Duodenal mucosa (tissue), 2 donors: ENCODE measurements at regions not wholly inside any gene's neighbourhood (a gene's known extent, or its start where the extent isn't known, plus 50 kb on each side); places are given as distances from the start of the nearest gene placed in this dataset.
A peak's percentile ranks its signal among the peaks of the same experiment; 100 is the strongest.

Experiments
- H3K27ac ChIP-seq: one replicate; pipeline ENCODE4 v1.7.0; 2013; ENCODE audit warnings: low read depth, low read length
- H3K27me3 ChIP-seq, 2 donors: one replicate each; pipeline ENCODE4 v1.7.0; 2013; ENCODE audit warnings: low read length in 2 of 2, control low read depth in 1 of 2; ENCODE audit not compliant: insufficient read depth in 2 of 2, control insufficient read depth in 1 of 2
- H3K36me3 ChIP-seq, 2 donors: one replicate each; pipeline ENCODE4 v1.7.0; 2013; ENCODE audit warnings: low read length in 2 of 2, control low read depth in 1 of 2; ENCODE audit not compliant: insufficient read depth in 2 of 2, control insufficient read depth in 1 of 2
- H3K4me1 ChIP-seq, 2 donors: one replicate each; pipeline ENCODE4 v1.7.0; 2013; ENCODE audit warnings: low read length in 2 of 2, control low read depth in 1 of 2; ENCODE audit not compliant: insufficient read depth in 2 of 2, control insufficient read depth in 1 of 2
- H3K4me3 ChIP-seq, 2 donors: one replicate each; pipeline ENCODE4 v1.7.0; 2013; ENCODE audit warnings: low read length in 2 of 2, low read depth in 1 of 2
- H3K9ac ChIP-seq, 2 donors: one replicate each; pipeline ENCODE4 v1.7.0; 2013; ENCODE audit warnings: low read length in 2 of 2, low read depth in 1 of 2
- H3K9me3 ChIP-seq, 2 donors: one replicate each; pipeline ENCODE4 v1.7.0; 2013; ENCODE audit warnings: low read length in 2 of 2, control low read depth in 1 of 2; ENCODE audit not compliant: control insufficient read depth in 1 of 2

DNA sequence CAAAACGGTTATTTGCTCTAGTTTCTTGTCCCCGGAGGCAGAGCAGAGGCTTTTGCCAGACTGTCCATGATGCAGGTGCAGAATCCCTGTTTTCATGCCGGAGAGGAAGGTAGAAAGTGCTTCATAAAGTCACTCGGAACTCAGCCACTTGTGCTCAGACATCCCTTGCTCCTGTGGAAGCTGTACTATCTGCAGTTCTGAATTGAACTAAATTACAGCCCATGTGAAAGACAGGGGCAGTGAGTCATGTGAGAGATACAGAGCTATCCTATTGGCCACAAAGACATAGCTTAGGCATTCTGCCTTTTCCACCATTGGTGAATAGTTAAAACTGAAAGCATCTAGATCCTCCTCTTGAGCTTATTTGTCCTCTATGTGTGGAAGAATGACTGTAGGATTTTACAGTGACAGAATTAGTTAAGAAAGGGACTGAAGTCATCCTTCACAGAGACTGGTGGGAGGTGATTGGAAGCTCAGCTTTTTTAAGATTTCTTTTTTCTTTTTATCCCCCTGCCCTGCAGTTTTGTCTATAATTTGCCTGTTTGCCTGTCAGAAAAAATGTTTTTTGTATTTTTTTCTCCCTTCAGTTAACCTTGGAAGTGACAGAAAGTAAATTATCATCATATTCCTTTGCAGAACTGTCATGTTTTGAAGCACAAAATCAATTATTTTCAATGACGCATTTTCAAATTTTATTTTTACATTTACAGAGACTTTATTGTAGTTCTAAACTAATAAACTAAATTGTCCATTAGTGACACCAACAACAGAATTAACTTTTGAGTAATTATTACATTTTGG lies 298.6 kb downstream of the PTPRC start:
- no peaks in the 10 kb centered on the region for H3K36me3 ChIP-seq
- no peaks in the 10 kb centered on the region for H3K9me3 ChIP-seq
- peak overlapping the region; percentile 62 to 65 for H3K4me3 ChIP-seq
- H3K9ac ChIP-seq = peak overlapping the region; percentile 44 to 45
- no peaks in the 10 kb centered on the region for H3K4me1 ChIP-seq
- no peak overlapping the region for H3K27ac ChIP-seq
- no peaks in the 10 kb centered on the region for H3K27me3 ChIP-seq

DNA sequence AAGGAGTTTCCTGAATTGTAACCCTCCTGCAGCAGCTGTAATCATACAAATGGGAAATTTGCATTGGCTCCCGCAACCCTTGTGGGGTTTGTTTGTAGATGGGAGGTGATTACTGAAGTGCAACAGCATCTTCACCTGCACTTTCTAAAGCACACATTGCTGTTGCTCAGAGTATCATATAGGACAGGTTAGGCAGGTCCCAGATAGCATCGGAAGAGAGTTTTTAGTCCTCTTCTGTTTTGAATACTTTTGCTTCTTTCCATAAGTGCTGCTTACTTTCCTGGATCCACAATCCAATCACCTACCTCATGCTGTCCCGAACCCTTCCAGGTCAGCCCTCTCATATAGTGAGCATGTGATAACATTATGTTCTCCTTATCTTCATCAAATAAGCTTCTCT lies 300.4 kb downstream of the PTPRC start:
- H3K9ac ChIP-seq = no peak overlapping the region
- no peak overlapping the region for H3K4me3 ChIP-seq

DNA sequence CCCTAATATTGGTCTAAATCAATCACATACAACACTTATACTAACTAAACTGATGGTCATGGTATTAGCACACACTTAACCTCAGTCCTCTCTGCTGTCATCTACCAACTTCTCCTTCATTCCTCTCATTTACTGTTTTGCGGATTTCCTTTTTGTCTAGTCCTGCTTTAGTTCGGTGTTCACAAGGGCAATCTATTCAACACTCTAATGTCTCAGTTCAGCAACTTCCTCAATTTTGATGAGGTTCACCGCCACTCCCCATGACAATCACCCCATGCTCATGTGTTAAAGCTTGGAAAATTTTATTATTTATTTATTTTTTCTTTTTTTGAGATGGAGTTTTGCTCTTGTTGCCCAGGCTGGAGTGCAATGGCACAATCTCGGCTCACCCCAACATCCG lies 301.1 kb downstream of the PTPRC start:
- Histone ChIP-seq H3K9me3 (no peaks in the 10 kb centered on the region), H3K9ac (no peak overlapping the region), H3K4me3 (no peak overlapping the region), H3K27me3 (no peaks in the 10 kb centered on the region), H3K36me3 (no peaks in the 10 kb centered on the region), H3K4me1 (no peaks in the 10 kb centered on the region), H3K27ac (no peak overlapping the region)

More for the DNA sequence above, 300.4 kb downstream of the PTPRC start:
- H3K27ac ChIP-seq = no peak overlapping the region
- no peaks in the 10 kb centered on the region for H3K9me3 ChIP-seq
- H3K4me1 ChIP-seq = no peaks in the 10 kb centered on the region
- no peaks in the 10 kb centered on the region for H3K27me3 ChIP-seq
- H3K36me3 ChIP-seq = no peaks in the 10 kb centered on the region

DNA sequence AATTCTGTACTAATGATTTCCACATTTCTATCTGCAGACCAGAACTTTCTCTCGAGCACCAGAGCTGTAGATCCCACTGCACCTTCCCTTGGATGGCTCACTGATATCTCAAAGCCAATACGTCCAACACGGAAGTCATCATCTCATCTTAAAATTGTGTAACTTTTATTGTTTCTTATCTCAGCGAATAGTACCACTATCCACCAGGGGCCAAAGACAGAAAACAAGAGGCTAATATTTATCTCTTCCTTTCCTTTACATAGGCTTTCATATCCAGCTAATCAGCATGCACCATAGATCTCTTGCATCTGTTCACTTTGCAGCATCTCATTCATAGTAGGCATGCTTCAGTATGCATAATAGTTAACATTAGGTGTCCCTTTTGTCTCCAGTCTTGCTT lies 303.6 kb downstream of the PTPRC start:
- Histone ChIP-seq H3K9ac (no peak overlapping the region), H3K36me3 (no peaks in the 10 kb centered on the region), H3K4me3 (no peak overlapping the region), H3K9me3 (no peaks in the 10 kb centered on the region), H3K4me1 (no peaks in the 10 kb centered on the region), H3K27me3 (no peaks in the 10 kb centered on the region), H3K27ac (no peak overlapping the region)

DNA sequence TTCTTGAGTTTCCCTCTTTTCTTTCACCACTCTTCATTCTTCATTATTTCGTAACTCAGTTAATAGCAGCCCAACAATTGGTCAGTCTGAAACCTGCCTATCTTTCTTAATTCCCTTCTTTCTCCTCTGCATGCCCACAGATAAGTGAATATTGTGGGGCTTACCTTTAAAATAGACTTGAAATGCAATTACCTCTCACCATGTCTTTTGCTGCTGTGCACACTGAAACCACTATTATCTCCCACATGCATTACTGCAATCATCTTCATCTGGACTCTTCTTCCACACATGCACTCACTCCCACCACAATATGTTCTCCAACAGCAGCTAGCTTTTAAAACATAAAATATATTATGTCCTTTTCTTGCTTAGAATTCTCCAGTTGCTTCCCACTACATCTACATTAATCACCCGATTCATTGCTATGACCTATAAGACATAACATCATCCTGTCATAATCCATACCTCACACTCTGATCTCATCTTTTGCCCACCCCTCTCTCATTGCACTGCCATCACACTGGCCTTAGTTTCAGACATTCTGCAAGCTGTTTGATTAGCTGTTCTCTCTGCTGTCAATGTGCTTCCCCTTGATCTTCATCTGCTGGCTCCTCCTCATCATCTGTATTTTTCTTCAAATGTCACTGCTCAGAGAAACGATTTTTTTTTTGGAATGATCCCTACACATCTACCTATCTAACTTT lies 304.8 kb downstream of the PTPRC start:
- H3K9me3 ChIP-seq = no peaks in the 10 kb centered on the region
- H3K4me1 ChIP-seq = no peaks in the 10 kb centered on the region
- no peaks in the 10 kb centered on the region for H3K36me3 ChIP-seq
- H3K4me3 ChIP-seq = no peak overlapping the region
- no peak overlapping the region for H3K27ac ChIP-seq
- H3K27me3 ChIP-seq = no peaks in the 10 kb centered on the region
- H3K9ac ChIP-seq = no peak overlapping the region

DNA sequence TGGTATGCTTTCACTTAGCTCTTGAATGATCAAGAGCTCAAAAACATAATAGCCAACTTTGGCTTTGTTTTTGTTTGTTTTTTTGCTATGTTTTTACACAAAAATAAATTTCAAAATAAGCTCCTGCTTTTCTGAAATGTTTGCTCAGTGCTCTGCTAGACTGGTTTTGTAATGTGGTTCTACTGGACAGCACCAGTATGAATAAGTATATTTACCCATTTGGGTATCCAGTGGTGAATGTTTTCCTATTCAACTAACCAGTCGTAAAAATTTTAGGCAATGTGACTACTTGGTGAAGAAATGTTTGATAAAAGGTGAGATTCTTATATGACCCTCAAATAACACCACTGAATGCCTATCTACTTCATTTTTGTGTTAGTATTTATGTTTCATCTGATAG lies 308.6 kb downstream of the PTPRC start:
- H3K4me1 ChIP-seq = no peaks in the 10 kb centered on the region
- H3K9me3 ChIP-seq = no peaks in the 10 kb centered on the region
- H3K27ac ChIP-seq = no peak overlapping the region
- H3K4me3 ChIP-seq = no peak overlapping the region
- no peaks in the 10 kb centered on the region for H3K27me3 ChIP-seq
- no peaks in the 10 kb centered on the region for H3K36me3 ChIP-seq
- H3K9ac ChIP-seq = no peak overlapping the region

DNA sequence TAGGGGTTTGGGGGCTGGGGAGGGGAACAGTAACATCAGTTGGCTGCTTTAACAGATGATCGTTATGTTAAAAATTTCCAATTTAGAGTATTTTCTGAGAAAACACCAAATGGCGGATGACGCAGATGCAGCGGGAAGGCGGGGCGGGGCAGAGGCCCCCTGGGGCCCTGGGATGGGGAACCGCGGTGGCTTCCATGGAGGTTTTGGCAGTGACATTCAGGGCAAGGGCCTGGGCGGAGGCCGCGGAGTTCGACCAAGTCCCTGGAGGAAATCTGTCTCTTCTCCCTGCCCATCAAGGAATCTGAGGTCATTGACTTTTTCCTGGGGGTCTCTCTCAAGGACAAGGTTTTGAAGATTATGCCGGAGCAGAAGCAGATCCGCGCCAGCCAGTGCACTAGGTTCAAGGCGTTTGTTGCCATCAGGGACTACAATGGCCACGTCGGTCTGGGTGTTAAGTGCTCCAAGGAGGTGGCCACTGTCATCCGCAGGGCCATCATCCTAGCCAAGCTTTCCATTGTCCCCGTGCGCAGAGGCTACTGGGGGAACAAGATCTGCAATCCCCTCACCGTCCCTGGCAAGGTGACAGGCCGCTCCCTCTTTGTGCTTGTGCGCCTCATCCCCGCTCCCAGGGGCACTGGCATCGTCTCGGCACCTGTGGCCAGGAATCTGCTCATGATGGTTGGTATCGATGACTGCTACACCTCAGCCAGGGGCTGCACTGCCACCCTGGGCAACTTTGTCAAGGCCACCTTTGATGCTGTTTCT lies 310.2 kb downstream of the PTPRC start:
- Histone ChIP-seq H3K9ac (no peak overlapping the region), H3K27me3 (no peaks in the 10 kb centered on the region), H3K4me1 (no peaks in the 10 kb centered on the region), H3K36me3 (no peaks in the 10 kb centered on the region), H3K4me3 (no peak overlapping the region), H3K9me3 (no peaks in the 10 kb centered on the region), H3K27ac (no peak overlapping the region)

DNA sequence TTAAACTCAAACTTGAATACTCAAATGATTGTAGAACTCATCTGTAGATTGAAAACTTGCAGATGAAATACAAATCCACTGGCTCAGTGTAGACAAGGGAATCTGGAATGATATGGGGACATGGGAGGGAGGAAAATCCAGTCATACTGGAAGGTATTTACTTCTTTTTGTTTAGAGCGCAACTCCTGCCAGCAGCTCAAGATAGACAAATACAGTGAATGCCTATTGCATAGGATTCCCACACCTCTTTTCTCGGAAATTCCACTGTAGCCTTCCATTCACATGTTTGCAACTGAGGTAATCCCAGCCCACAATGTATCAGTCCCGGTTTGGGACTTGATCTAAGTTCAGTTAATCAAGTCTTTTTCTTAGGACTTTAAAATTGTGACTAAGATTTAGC lies 311.2 kb downstream of the PTPRC start:
- Histone ChIP-seq H3K9me3 (peaks cover 0 to 1% of the 10 kb centered on the region in 2 donors), H3K27ac (no peak overlapping the region), H3K36me3 (no peaks in the 10 kb centered on the region), H3K4me1 (no peaks in the 10 kb centered on the region), H3K4me3 (no peak overlapping the region), H3K27me3 (no peaks in the 10 kb centered on the region), H3K9ac (no peak overlapping the region)

DNA sequence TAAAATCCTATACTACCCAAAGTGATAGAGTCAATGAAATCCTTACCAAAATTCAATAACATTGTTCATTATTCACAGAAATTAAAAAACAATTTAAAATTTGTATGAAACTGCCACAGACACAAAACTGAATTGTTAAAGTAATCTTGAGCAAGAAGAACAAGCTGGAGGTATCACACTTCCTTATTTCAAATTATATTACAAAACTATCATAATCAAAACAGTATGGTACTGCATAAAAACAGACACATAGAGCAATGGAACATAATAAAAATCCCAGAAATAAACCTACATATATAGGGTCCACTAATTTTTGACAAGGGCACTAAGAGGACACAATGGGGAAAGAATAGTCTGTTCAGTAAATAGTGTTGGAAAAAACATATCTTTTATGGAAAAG lies 316.2 kb downstream of the PTPRC start:
- H3K27me3 ChIP-seq = no peaks in the 10 kb centered on the region
- H3K4me3 ChIP-seq = no peak overlapping the region
- no peaks in the 10 kb centered on the region for H3K36me3 ChIP-seq
- no peaks in the 10 kb centered on the region for H3K4me1 ChIP-seq
- no peak overlapping the region for H3K9ac ChIP-seq
- H3K27ac ChIP-seq = no peak overlapping the region
- peaks cover 0 to 5% of the 10 kb centered on the region in 2 donors for H3K9me3 ChIP-seq

DNA sequence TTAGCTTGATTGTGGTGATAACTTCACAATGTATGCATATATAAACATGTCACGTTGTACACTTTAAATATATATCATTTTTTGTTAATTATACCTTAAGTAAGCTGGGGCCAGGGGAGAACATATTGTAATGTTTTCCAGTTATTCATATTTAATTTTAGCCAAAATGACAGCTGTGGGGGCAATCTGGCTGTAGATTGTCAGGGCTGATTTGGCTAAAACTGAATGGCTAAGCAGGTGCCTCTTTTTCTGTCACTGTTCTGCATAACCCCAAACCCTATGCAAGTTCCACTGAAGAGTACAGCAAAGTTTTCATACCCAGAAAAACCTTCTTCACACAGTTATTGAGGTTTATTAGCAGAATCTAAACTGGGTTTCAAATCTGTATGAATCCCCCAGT lies 318.2 kb downstream of the PTPRC start:
- no peaks in the 10 kb centered on the region for H3K36me3 ChIP-seq
- no peaks in the 10 kb centered on the region for H3K4me1 ChIP-seq
- no peak overlapping the region for H3K27ac ChIP-seq
- H3K27me3 ChIP-seq = no peaks in the 10 kb centered on the region
- H3K9me3 ChIP-seq = peaks cover 0 to 5% of the 10 kb centered on the region in 2 donors
- H3K4me3 ChIP-seq = no peak overlapping the region
- no peak overlapping the region for H3K9ac ChIP-seq
